ENCODE measurements at regions not wholly inside any gene's neighbourhood (a gene's known extent, or its start where the extent isn't known, plus 50 kb on each side); places are given as distances from the start of the nearest gene placed in this dataset.
"Not testable (repeated sequence)": the region's sequence is repeated elsewhere in the genome, so short reads cannot be mapped to it uniquely, and the experiment has no call there.

- no peak for DNase-seq (ENCODE audit: low spot score)
Measured at GRCh38 chr9:36521148-36521547, 51.5 kb upstream of the MELK start.

GRCh38 chr9:36517131-36517530, 55.6 kb upstream of the MELK start:
- DNase-seq (ENCODE audit: low spot score) = no peak

GRCh38 chr9:36504156-36504555, 68.5 kb upstream of the MELK start:
- DNase-seq (ENCODE audit: low spot score) = no peak

GRCh38 chr9:36503172-36504088, 69.3 kb upstream of the MELK start:
- DNase-seq (ENCODE audit: low spot score) = no peak

- DNase-seq (ENCODE audit: low spot score) = no peak
Measured at GRCh38 chr9:36501727-36502126, 71.0 kb upstream of the MELK start.

- not testable (repeated sequence) for DNase-seq (ENCODE audit: low spot score)
Measured at GRCh38 chr9:36500931-36501330, 71.8 kb upstream of the MELK start.

- peak; percentile 76 for DNase-seq (ENCODE audit: low spot score)
Measured at GRCh38 chr9:36499174-36499890, 73.4 kb upstream of the MELK start.

GRCh38 chr9:36493564-36493963, 79.1 kb upstream of the MELK start:
- peak; percentile 29 for DNase-seq (ENCODE audit: low spot score)

GRCh38 chr9:36492865-36493264, 79.8 kb upstream of the MELK start:
- DNase-seq (ENCODE audit: low spot score) = no peak

GRCh38 chr9:36489453-36489852, 83.2 kb upstream of the MELK start:
- DNase-seq (ENCODE audit: low spot score) = no peak

- DNase-seq (ENCODE audit: low spot score) = no peak
Measured at GRCh38 chr9:36488389-36488756, 84.3 kb upstream of the MELK start.

- peak; percentile 95 for DNase-seq (ENCODE audit: low spot score)
Measured at GRCh38 chr9:36487482-36488388, 85.0 kb upstream of the MELK start.

- peak; percentile 87 for DNase-seq (ENCODE audit: low spot score)
Measured at GRCh38 chr9:36486933-36487481, 85.7 kb upstream of the MELK start.

GRCh38 chr9:36486329-36486932, 86.3 kb upstream of the MELK start:
- DNase-seq (ENCODE audit: low spot score) = no peak

- peak; percentile 23 for DNase-seq (ENCODE audit: low spot score)
Measured at GRCh38 chr9:36485647-36486328, 85.7 kb upstream of the RNF38 start.

GRCh38 chr9:36484124-36484523, 84.1 kb upstream of the RNF38 start:
- DNase-seq (ENCODE audit: low spot score) = no peak

- DNase-seq (ENCODE audit: low spot score) = no peak
Measured at GRCh38 chr9:36479101-36479500, 79.0 kb upstream of the RNF38 start.

GRCh38 chr9:36471359-36471758, 71.3 kb upstream of the RNF38 start:
- DNase-seq (ENCODE audit: low spot score) = no peak

GRCh38 chr9:36470643-36471290, 70.7 kb upstream of the RNF38 start:
- peak; percentile 83 for DNase-seq (ENCODE audit: low spot score)

- no peak for DNase-seq (ENCODE audit: low spot score)
Measured at GRCh38 chr9:36463467-36463866, 63.4 kb upstream of the RNF38 start.
